ENCODE measurements at regions not wholly inside any gene's neighbourhood (a gene's known extent, or its start where the extent isn't known, plus 50 kb on each side); places are given as distances from the start of the nearest gene placed in this dataset.
"Not testable (repeated sequence)": the region's sequence is repeated elsewhere in the genome, so short reads cannot be mapped to it uniquely, and the experiment has no call there.

DNA sequence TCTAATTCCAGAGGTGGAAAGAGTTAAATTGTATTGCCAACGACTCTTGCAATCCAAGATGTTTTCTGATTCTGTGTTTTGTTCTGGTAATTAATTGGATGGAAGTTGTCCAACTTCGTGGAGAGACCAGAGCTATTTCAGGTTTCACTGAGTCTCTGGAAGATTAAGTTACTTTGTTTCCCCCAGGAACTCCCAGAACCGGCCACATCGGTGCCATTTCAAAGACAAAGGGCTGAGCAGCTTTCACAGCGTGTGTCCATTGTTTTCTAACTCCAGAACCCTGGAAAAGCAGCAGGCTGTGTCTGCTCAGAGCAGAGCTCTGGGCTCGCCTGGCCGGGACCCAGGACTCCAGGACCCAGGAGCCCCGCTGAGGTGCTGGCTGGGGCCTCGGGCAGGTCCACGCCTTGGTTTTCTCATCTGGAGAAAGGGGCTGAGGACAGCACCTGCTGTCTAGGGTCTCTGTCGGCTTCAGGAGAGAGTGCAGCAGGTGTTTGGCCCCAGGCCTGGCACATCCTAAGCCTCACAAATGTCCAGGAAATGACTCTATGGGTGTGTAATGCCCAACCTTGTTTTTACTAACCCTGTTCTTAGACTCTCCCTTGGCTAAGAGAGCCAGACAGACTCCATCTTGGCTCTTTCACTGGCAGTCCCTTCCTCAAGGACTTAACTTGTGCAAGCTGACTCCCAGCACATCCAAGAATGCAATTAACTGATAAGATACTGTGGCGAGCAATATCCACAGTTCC lies 86.0 kb upstream of the SFSWAP start:
- not testable (repeated sequence) for DNase-seq

DNA sequence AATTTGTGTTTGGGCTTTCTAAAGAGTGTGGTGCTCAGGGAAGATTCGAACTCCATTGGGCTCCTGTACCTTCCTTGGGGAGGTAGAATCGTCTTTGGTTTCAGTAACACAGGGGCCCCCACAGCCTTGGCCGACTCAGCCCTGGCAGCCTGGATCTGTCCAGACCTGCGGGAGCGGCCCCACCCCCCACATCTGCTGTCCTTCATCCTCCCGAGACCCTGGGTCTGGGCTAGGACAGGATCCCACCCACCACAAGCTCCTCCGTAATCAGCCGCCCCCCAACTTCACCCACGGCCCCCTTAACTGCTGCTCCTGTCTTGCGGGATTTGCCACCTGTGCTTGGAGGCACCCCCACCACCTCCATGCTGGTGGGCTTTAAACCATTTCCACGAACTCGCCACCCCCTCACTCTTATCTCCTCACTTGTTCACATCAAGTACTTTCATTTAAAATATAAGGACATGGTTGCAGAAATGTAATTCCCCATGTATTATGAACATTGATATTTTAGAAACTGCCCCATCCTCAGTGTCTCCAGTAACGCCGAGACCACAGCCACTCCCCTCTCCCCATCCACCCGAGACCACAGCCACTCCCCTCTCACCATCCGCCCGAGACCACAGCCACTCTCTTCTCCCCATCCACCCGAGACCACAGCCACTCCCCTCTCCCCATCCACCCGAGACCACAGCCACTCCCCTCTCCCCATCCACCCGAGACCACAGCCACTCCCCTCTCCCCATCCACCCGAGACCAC lies 84.7 kb upstream of the SFSWAP start:
- not testable (repeated sequence) for DNase-seq

DNA sequence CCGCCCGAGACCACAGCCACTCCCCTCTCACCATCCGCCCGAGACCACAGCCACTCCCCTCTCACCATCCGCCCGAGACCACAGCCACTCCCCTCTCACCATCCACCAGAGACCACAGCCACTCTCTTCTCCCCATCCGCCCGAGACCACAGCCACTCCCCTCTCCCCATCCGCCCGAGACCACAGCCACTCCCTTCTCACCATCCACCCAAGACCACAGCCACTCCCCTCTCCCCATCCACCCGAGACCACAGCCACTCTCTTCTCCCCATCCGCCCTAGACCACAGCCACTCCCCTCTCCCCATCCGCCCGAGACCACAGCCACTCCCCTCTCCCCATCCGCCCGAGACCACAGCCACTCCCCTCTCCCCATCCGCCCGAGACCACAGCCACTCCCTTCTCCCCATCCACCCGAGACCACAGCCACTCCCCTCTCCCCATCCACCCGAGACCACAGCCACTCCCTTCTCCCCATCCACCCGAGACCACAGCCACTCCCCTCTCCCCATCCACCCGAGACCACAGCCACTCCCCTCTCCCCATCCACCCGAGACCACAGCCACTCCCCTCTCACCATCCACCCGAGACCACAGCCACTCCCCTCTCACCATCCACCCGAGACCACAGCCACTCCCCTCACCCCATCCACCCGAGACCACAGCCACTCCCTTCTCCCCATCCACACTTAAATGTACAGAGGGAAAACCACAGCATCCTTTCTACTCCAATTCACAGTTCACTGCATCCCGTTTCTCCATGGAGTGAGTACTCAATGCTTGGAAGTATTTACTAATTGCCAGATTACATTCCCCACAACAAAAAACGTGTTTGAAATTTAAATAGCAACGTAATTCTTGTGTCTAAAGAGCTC lies 83.5 kb upstream of the SFSWAP start:
- DNase-seq, result not testable (repeated sequence)

DNA sequence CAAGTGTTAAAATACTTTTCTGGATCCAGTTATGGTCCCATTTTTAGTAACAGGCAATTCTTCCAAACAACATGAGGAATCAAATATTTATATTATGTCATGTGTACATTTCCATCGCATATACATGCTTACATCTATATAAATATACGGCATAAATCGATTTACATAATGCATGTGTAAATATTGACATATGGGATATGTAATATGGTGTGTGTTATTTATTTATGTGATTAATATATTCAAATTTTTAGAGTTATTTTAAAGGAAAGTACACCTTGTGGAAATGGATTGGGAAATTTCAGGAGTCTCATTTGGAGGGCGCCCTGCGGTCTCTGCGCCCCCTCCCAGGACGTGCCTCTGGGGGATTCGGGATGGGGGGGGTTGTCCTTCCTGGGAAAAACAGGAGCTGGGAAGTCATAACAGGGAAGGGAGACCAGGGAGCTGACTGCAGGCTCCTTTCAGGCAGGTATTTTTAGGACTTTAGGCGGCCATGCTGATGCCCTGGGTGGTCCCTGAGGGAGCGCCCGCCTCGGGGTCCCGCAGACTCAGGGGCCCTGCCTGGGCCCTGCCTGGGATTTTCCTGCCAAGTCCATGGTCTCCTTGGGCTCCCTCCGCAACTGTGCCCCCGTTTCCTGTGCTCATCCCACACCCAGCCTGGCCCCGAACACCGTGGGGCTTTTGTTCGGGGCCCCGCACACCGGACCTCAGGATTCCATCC lies 82.7 kb upstream of the SFSWAP start:
- DNase-seq, result no peak

DNA sequence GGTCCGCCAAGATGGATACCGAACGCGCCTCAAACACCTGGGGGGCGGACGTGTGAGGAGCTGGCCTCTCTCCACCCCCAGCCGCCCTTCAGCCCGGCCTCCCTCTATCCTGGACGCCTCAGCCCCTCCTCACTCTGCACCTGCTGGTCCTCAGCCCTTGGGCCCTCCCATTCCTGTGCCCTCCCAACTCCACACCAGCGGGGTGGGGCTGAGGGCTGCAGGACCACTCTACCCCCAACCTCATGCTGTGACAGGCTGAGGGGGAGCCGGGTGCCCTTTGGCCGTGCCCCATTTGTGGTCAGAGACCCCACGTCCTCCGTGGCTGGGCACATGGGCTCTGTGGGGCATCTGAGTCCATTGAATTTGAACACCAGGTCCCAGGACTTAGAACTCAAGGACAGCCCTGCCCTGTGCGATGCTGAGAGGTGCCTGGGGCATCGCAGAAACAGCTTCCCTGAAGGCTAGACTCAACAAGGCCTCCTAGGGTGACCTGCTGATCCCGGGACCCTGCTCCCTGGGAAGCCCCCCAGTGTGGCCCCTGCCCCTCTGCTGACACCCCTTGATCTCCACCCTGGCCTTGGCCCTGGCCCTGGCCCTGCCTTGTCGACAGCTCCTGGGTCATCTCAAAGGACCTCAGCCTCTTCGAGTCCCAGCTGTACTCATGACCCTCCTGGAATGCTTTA lies 82.0 kb upstream of the SFSWAP start:
- DNase-seq, result no peak

DNA sequence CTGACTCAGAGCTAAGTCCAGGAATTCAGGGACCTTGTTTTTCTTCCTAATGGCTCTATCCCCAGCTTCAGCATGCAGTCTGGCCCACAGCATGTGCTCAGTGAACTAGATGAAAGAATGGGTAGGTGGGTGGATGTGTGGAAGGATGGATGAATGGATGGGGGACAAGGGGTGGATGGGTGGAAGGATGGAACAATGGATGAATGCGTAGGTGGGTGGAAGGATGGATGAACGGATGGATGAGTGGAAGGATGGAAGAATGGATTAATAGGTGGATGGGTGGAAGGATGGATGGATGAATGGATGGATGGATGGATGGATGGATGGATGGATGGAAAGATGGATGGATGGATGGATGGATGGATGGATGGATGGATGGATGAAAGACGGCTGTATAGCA lies 79.7 kb upstream of the SFSWAP start:
- no peak for DNase-seq

DNA sequence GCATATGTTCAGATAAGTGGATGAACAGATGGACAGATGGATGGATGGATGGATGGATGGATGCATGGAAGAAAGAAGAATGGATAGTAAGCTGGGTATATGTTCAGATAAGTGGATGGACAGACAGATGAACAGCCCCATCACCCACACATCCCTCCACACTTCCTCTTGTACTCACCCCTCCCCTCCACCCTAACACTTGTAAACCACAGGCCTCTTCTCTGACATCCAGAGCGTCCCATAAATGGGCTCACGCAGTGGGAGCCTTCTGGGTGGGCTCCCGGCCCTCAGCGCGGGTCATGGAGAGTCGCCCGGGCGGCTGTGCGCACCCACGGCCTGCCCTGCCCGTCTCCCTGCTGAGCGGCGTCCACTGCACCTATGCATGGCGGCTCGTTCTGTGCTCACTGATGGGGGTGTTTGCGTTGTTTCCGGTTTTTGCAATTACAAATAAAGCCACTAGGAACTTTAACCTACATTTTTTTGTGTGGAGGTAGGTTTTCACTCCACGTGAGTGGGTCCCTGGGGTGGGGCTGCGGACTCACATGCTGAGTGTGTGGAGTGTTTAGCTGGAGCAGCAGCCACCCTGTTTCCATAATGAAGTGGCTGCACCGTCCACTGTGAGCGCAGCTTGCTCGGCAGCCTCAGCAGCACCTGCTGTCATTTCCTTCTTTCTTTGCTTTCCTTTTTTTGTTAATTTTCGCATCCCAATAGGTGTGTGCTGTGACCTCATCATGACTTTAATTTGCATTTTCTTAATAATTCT lies 78.8 kb upstream of the SFSWAP start:
- DNase-seq, result not testable (repeated sequence)

DNA sequence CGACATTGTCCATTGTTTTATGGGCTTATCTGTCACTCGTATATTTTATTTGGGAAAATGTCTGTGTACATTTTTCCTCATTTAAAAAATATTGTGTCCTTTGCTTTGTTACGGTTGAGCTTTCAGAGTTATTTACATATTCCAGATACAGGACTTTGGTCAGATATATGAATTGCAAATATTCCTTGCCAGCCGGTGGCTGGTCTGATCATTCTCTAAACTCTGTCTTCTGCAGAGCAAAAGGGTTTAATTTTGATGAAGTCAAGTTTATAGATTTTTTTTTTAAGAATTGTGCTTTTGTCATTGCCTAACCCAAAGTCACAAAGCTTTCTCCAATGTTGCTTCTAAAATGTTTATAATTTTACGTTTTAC lies 78.3 kb upstream of the SFSWAP start:
- DNase-seq, result not testable (repeated sequence)

DNA sequence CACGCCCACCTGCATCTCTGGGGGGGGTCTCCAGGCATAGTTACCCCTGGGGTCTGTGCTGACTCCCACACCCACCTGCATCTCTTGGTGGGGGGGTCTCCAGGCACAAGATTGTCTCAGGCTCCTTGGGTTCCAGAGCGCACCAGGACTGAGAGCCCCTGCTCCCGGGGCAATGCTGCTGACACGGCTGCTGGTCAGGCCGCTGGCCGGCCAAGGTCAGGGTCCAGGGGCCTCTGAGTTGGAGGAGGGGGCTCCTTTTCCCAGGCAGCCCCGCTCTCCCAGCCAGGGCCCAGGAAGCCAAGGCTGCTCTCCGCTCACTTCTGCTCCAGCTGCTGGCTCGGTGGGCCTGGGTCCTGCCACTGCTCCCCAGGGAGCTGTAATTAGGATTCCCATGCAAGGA lies 77.3 kb upstream of the SFSWAP start:
- not testable (repeated sequence) for DNase-seq

DNA sequence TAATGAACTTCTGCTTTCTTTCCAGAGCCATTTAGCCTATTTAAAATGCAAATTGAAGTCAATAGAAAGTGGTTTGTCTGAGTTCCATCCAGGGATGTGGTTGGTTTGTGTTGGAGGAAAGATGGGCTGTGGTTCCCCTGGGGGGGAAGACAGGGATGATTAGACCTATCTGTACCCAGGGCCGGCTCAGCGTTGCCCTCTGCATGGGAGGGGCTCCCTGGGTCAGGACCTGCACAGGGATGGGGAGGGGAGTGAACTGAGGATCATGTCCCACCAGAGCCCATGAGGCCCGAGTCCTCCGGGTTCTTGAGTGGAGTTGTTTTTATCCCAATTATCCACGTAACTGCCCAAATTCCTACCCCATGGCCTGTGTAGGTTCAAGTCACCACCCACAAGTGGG lies 76.9 kb upstream of the SFSWAP start:
- DNase-seq, result no peak

DNA sequence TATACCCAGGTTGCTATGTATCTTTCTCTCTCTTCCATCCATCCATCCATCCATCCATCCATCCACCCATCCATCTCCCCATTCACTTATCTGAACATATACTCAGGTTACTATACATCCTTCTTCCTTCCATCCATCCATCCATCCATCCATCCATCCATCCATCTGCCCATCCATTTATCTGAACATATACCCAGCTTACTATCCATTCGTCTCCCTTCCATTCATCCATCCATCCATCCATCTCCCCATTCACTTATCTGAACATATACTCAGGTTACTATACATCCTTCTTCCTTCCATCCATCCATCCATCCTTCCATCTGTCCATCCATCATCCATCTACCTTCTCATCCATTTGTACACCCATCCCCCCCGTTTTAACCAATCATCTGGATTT lies 75.9 kb upstream of the SFSWAP start:
- DNase-seq, result not testable (repeated sequence)

DNA sequence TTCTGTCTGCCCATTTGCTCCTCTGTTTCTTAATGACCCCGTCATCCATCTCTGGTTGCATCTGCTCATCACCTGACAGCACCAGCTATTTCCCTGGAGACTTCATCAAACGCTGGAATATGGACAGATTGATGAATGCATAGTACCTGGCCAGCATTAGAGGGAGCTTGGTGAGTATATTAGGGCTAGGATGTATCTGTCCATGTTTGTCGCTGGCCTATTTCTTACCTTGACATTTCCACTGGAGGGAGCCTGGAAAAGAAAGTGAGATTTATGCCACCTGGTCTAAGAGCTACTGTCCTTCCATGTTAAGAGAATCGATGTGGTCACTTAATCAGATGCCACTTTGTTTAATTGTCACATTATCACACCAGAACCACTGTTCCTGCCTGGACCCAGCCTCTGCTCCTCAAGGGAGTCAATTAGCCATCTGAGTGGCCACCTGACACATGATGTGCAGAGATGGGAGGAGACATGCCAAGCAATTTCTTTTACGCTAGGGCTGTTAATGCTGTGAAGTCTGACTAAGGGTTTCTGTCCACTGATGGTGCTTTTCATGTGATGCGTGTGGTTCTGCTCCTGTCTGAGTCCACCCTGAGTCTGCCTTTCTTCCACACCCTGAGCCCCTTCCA lies 75.3 kb upstream of the SFSWAP start:
- no peak for DNase-seq

DNA sequence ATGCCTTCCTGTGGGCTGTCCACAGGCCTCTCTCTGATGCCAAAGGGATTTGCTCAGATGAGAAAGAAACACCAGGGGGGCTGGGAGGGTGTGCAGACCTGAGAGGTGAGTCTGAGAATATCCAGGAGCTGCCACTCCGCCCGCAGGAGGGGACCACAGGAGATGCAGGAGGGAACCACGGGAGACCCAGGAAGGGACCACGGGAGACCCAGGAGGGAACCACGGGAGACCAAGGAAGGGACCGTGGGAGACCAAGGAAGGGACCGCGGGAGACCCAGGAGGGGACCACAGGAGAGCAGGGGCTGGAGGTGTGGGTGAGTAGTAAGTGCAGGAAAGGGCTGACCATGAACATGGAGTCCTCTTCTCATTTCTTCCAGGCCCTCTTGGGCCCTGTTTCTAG lies 74.6 kb upstream of the SFSWAP start:
- no peak for DNase-seq

DNA sequence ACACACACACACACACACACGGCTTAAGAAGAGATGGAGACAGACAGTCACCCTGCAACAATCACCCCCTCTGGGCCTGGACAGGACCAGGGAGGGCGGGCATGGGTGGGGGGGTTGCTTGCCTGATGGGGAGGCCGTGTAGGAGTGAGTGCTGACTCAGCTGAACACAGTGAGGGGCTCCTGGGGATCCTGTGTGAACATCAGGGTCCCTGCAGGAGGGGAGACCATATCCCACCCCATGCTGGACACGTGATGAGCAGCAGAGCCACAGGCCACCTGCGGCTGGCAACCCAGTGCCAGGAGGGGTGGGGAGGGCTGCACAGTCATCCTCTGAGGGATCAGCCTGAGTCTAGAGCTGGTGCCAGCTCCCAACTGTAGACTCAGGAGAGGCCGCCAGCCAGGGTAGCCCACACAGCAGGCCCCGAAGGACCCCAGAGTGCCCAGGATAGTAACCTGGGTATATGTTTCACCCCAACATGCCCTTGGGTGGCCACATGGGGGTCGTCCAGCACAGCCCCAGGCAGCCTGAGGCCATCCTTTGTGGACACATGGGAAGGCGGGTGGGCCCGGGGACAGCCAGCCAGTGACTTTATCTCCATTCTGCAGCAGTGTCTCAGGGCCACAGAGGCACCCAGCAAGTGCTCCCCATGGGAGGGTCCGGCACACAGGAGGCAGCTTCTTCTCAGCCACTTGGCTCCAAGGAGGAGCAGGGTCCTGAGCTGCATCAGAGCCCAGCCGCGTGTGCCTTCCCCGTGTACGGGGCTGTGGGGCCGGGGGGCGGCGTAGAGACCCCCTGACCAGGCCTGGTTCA lies 73.7 kb upstream of the SFSWAP start:
- no peak for DNase-seq

DNA sequence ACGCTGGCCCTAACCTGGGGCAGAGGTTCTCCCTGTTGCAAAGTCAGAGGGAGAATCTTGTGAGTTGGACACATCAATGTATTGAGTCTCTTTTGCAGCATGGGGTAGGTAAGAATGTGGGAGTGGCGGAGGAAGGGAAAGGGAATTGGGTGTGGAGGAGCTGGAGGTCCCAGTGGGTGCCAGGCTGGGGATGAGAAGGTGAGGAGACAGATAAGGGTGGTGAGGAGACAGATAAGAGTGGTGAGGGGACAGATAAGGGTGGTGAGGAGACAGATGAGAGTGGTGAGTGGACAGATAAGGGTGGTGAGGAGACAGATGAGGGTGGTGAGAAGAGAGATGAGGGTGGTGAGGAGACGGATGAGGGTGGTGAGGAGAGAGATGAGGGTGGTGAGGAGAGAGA lies 72.9 kb upstream of the SFSWAP start:
- DNase-seq, result no peak

DNA sequence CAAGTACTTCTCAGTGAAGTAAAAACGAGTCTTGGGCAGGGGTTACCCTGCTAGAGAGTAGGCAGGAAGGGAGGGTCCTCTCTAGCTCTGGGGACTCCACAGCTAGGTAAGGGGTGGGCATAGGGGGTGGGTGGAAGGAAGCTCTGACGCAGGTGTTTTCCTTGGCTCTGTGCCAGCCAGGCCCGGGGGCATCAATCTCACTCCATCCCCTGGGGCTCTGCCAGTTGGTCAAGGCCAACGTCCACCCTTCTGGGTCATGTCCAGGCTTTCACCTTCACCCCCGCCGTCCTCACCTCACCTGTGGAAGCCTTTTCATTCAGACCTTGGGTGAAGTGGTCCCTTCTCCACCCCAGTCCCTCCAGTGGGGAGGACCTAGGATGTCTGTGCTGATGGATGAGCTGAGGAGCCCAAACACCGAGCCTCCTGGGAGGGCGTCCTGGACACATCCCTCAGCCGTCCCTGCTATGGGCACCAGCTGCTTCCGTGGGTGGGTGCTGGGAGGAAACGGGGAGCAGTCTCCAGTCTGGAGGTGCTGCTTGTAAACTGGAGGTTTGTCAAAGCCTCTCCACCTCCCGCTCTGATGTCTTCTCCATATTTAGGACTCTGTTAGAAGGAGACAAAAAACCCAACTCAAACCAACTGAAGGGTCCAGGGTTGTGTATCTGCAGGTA lies 71.5 kb upstream of the SFSWAP start:
- DNase-seq, result no peak

DNA sequence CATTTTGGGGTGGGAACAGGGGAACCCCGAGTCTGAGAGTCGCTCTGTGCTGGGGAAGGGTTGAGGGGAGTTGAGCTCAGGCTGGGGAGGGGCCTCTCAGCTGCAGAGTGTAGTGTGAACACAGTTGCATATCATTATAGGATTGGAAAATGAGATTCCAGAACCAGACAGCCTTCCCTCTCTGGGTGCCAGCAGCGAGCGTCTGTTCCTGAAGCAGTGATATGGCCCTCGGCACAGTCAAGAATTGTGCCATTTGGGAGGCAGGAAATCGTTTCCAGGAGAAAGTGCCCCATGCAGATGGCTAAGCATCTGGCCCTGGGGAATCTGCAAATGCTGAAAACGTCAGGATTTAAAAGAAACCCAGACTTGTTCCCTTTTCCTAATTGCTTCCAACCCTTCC lies 70.4 kb upstream of the SFSWAP start:
- no peak for DNase-seq

DNA sequence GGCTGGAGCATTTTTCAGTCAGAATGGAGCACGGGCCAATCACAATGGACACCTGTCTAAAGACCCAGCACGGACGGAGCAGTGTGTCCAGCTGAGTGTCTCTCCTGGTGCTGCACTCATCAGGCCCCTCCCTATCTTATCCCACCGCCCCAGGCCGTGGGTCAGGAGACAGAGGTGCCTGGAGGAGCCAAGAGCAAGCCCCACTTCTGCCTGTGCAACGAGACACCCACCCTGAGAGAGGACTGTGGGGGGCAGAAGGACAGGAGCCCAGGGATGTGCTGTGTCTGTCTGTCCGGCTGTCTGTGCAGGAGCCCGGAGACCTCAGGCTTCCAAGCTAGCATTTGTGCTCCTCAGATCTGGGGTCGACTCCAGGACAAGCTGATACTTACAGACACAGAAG lies 69.6 kb upstream of the SFSWAP start:
- no peak for DNase-seq

DNA sequence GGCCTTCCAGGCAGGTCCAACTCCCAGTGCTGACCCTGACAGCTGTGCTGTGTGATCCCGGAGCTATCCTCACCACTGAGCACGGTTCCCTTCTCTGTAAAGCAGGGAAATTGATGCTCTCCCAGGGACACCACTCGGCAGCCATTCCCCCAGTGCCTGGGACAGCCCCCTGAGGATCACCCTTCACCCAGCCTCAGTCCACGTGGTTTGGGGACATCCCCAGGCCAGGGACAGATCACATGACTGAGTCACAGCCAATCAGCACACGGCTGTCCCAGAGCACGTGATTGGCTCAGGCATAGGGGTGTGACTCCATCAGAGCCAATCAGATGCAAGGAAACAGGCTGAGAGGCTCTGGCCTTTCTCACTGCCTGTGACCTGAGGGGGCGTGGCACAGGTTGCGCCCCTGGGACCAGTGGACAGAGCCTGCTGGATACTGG lies 68.8 kb upstream of the SFSWAP start:
- DNase-seq, result no peak

DNA sequence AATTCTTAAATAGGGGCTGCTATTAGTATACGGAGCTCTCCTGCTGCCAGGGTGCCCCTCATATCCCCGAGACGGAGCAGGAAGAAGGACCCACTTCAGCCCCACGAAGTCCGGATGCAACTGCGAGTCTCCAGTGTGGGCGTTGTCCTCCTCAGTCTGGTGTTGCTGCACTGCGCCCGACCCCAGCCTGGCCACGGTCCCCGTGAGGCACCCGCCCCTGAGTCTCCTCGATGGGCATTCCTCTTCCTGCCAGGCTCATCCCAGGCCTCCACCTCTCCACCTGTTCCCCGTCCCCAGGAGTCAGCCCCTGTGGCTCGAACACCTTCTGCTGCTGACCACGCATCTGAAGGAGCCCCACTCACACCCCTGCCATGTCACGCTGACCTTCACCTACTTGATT lies 68.1 kb upstream of the SFSWAP start:
- no peak for DNase-seq
